Mesothelial cell of epicardium (in vitro differentiated cells): ENCODE measurements at regions not wholly inside any gene's neighbourhood (a gene's known extent, or its start where the extent isn't known, plus 50 kb on each side); places are given as distances from the start of the nearest gene placed in this dataset.

Experiments
- DNase-seq, 2 experiments: peaks; one replicate each; pipeline ENCODE4 v3.0.0; 2021; ENCODE audit warnings: low spot score in 2 of 2; ENCODE audit not compliant: unreplicated experiment in 2 of 2
- H3K27ac Mint-ChIP-seq: 2 replicates; pipeline ENCODE4 v1.8.0; 2021; ENCODE audit warnings: mixed read lengths
- H3K27me3 Mint-ChIP-seq: 2 replicates; pipeline ENCODE4 v1.8.0; 2021; ENCODE audit warnings: low read depth, mixed read lengths
- H3K36me3 Mint-ChIP-seq: 2 replicates; pipeline ENCODE4 v1.8.0; 2021; ENCODE audit warnings: mixed read lengths
- H3K4me1 Mint-ChIP-seq: 2 replicates; pipeline ENCODE4 v1.8.0; 2021; ENCODE audit warnings: mixed read lengths
- H3K4me3 Mint-ChIP-seq: 2 replicates; pipeline ENCODE4 v1.8.0; 2021; ENCODE audit warnings: mild to moderate bottlenecking, moderate library complexity, mixed read lengths
- H3K9me3 Mint-ChIP-seq: 2 replicates; pipeline ENCODE4 v1.8.0; 2021; ENCODE audit warnings: mixed read lengths
- TF ChIP-seq, protein P1 (sequence below): fragments of 200-600 bp; sonication (generic); IDR thresholded peaks from one replicate; pipeline ENCODE4 v1.5.0; 2021; ENCODE audit warnings: antibody characterized with exemption; ENCODE audit not compliant: unreplicated experiment

DNA sequence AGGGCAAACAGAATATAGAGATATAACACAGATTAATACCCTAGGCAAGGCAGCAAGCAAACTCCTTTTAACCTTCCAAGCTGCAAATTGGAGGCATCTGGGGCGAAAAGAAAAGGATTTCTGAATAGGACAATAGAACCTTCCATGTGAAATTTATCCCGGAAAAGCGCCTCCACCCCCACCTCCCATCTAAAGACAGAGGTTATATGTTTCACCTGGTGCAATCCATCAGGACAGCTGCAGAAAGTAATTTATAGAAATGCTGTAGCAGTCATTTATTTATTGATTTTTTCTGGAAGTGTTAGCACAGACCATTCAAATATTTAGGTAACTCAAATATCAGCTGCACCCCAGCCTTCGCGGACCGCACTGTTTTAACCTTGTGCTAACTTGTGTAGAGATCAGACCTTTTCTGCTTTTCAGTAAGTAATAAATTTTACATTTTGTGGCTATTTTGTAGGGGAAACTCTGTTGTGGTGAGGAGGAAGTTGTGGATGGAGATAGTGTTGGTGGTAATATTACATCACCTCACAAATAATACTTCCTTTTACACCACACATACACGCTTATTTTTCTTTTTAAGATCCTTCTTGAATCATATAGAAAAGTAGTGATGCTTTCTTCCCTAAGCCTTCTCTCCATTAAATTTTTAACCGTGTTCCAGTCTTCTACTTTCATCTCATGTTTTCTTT is 919.3 kb upstream of the CDH2 start:
- Mint-ChIP-seq H3K36me3 (no peaks in the 10 kb centered on the region), H3K9me3 (peaks cover 18% of the 10 kb centered on the region), H3K27me3 (no peaks in the 10 kb centered on the region), H3K4me3 (no peak overlapping the region), H3K4me1 (no peaks in the 10 kb centered on the region), H3K27ac (no peak overlapping the region)
- TF ChIP-seq, protein P1, sequence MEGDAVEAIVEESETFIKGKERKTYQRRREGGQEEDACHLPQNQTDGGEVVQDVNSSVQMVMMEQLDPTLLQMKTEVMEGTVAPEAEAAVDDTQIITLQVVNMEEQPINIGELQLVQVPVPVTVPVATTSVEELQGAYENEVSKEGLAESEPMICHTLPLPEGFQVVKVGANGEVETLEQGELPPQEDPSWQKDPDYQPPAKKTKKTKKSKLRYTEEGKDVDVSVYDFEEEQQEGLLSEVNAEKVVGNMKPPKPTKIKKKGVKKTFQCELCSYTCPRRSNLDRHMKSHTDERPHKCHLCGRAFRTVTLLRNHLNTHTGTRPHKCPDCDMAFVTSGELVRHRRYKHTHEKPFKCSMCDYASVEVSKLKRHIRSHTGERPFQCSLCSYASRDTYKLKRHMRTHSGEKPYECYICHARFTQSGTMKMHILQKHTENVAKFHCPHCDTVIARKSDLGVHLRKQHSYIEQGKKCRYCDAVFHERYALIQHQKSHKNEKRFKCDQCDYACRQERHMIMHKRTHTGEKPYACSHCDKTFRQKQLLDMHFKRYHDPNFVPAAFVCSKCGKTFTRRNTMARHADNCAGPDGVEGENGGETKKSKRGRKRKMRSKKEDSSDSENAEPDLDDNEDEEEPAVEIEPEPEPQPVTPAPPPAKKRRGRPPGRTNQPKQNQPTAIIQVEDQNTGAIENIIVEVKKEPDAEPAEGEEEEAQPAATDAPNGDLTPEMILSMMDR, result no peak
- DNase-seq, result no peak

- Mint-ChIP-seq H3K36me3 (no peaks in the 10 kb centered on the region), H3K27ac (no peak overlapping the region), H3K4me3 (no peak overlapping the region), H3K9me3 (peaks cover 4% of the 10 kb centered on the region), H3K27me3 (no peaks in the 10 kb centered on the region), H3K4me1 (no peaks in the 10 kb centered on the region)
- no peak for DNase-seq
- TF ChIP-seq, protein P1, result no peak
Measured at GRCh38 chr18:29087616-29088246, 910.8 kb upstream of the CDH2 start.

DNA sequence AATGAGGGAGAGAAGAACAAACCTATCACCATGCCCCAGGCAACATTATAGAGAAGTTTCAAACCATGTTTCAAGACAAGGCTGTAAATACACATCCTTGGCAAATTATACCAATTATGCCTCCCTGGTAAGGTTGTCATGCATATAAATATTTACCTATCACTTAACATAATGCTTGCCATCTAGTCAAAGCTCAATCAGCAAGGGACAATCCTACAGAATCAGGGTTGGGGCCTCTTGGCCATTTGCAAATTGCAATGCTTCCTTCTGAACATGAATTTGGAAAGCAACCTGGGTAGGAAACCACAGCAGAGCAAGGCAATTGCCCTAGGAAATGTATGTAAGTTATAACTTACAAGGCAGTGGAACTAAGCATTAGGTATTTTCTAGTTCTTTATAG is 907.2 kb upstream of the CDH2 start:
- no peaks in the 10 kb centered on the region for H3K9me3 Mint-ChIP-seq
- no peaks in the 10 kb centered on the region for H3K27me3 Mint-ChIP-seq
- TF ChIP-seq, protein P1, result no peak
- H3K4me1 Mint-ChIP-seq, result no peaks in the 10 kb centered on the region
- no peak for DNase-seq
- H3K27ac Mint-ChIP-seq, result no peak overlapping the region
- no peak overlapping the region for H3K4me3 Mint-ChIP-seq
- no peaks in the 10 kb centered on the region for H3K36me3 Mint-ChIP-seq

- H3K4me1 Mint-ChIP-seq, result no peaks in the 10 kb centered on the region
- TF ChIP-seq, protein P1, result no peak
- no peaks in the 10 kb centered on the region for H3K27me3 Mint-ChIP-seq
- no peaks in the 10 kb centered on the region for H3K36me3 Mint-ChIP-seq
- no peak overlapping the region for H3K4me3 Mint-ChIP-seq
- H3K9me3 Mint-ChIP-seq, result no peaks in the 10 kb centered on the region
- no peak overlapping the region for H3K27ac Mint-ChIP-seq
- no peak for DNase-seq
Measured at GRCh38 chr18:29083545-29083944, 906.6 kb upstream of the CDH2 start.

DNA sequence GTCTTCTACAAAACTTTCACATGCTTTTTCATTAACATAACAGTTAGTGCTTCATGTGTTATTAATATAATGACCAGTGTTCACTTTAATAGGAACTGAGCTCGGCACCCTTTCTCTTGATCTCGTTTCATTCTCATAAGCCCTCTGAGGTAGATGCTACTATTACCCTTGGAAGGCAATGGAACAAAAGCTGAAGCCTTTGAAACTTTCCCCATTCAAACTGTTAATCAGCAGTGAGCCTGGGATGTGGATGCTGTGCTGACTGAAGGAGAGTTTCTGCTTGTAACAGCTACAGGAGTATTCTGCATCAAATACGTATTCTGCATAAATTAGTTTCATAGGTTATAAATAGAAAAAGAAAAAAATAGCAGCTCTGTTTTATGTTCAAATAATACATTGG is 904.0 kb upstream of the CDH2 start:
- Mint-ChIP-seq H3K9me3 (no peaks in the 10 kb centered on the region), H3K27me3 (no peaks in the 10 kb centered on the region), H3K4me1 (peaks cover 3% of the 10 kb centered on the region), H3K4me3 (no peak overlapping the region), H3K27ac (no peak overlapping the region), H3K36me3 (no peaks in the 10 kb centered on the region)
- TF ChIP-seq, protein P1, result no peak
- DNase-seq, result no peak
